SK-N-SH (cell line): ENCODE measurements at regions not wholly inside any gene's neighbourhood (a gene's known extent, or its start where the extent isn't known, plus 50 kb on each side); places are given as distances from the start of the nearest gene placed in this dataset.

Source experiments
- CTCF ChIA-PET: fragments of 300-600, 350-600 bp; formaldehyde crosslinking; extraction: SDS; loops from one replicate; lab custom pipeline; 2021; lab: Yijun Ruan, JAX
- POLR2A ChIA-PET: fragments of 350-600 bp; sonication (Branson Sonifier 250); formaldehyde crosslinking; extraction: SDS; loops from one replicate; lab custom pipeline; 2020; ENCODE audit warnings: antibody characterized with exemption, inconsistent platforms; lab: Yijun Ruan, JAX
- DNase-seq: peaks from one replicate; pipeline ENCODE4 v3.0.0; 2012
- H2AFZ ChIP-seq: fragments of 200-600 bp; sonication (generic); 2 replicates; pipeline ENCODE4 v1.8.1; 2016; ENCODE audit warnings: antibody characterized with exemption, mild to moderate bottlenecking, low read depth
- H3F3A ChIP-seq: fragments of 200-600 bp; sonication (generic); replicated peaks from 2 replicates; pipeline ENCODE3; 2016; ENCODE audit warnings: antibody characterized with exemption, mild to moderate bottlenecking; ENCODE audit not compliant: insufficient read depth
- H3K27ac ChIP-seq, 2 experiments: fragments of 200-500 bp in 1 of 2; fragments of 200-600 bp in 1 of 2; sonication (Bioruptor generic) in 1 of 2; sonication (generic), shearing (Covaris generic) in 1 of 2; 2 replicates each; pipeline versions ENCODE4 v1.5.1 to v1.6.1; 2014 to 2016; ENCODE audit warnings: low read depth in 2 of 2, inconsistent platforms in 1 of 2, low read length in 1 of 2, mild to moderate bottlenecking in 1 of 2, mixed read lengths in 1 of 2
- H3K27me3 ChIP-seq: fragments of 200-600 bp; sonication (generic), shearing (Covaris generic); 2 replicates; pipeline ENCODE4 v1.6.1; 2016; ENCODE audit warnings: mixed run types; ENCODE audit not compliant: insufficient read depth
- H3K36me3 ChIP-seq, 2 experiments: fragments of 200-500 bp in 1 of 2; fragments of 200-600 bp in 1 of 2; sonication (Bioruptor generic) in 1 of 2; sonication (generic) in 1 of 2; replicated peaks in 1 of 2; 2 replicates each; pipeline versions ENCODE3 to v1.5.1; 2014 to 2016; ENCODE audit warnings: low read length in 1 of 2, mild to moderate bottlenecking in 1 of 2; ENCODE audit not compliant: insufficient read depth in 2 of 2, control insufficient read depth in 1 of 2
- H3K4me1 ChIP-seq, 2 experiments: fragments of 200-500 bp in 1 of 2; fragments of 200-600 bp in 1 of 2; sonication (Bioruptor generic) in 1 of 2; sonication (generic), shearing (Covaris generic) in 1 of 2; 2 replicates each; pipeline versions ENCODE4 v1.5.1 to v1.6.1; 2014 to 2016; ENCODE audit warnings: low read depth in 1 of 2, low read length in 1 of 2, mixed run types in 1 of 2; ENCODE audit not compliant: insufficient read depth in 2 of 2, control insufficient read depth in 1 of 2
- H3K4me2 ChIP-seq: fragments of 200-600 bp; sonication (generic), shearing (Covaris generic); 2 replicates; pipeline ENCODE4 v1.6.1; 2017; ENCODE audit warnings: mixed run types
- H3K4me3 ChIP-seq, 2 experiments: fragments of 200-500 bp in 1 of 2; fragments of 200-600 bp in 1 of 2; sonication (Bioruptor generic) in 1 of 2; sonication (generic), shearing (Covaris generic) in 1 of 2; 2 replicates each; pipeline versions ENCODE4 v1.5.1 to v1.8.1; 2014 to 2016; ENCODE audit warnings: low read depth in 2 of 2, inconsistent platforms in 1 of 2, low read length in 1 of 2, mild to moderate bottlenecking in 1 of 2, mixed read lengths in 1 of 2, moderate library complexity in 1 of 2
- H3K79me2 ChIP-seq: fragments of 200-600 bp; sonication (generic); 2 replicates; pipeline ENCODE4 v1.8.1; 2017; ENCODE audit warnings: mild to moderate bottlenecking; ENCODE audit not compliant: insufficient read depth
- H3K9ac ChIP-seq: fragments of 200-600 bp; sonication (generic); 2 replicates; pipeline ENCODE4 v1.6.1; 2017; ENCODE audit warnings: mixed run types
- H3K9me2 ChIP-seq: fragments of 200-600 bp; sonication (generic); 2 replicates; pipeline ENCODE4 v1.6.1; 2017; ENCODE audit warnings: mixed run types
- H3K9me3 ChIP-seq: fragments of 200-600 bp; sonication (generic); 2 replicates; pipeline ENCODE4 v1.6.1; 2017; ENCODE audit warnings: mixed run types, mild to moderate bottlenecking, moderate library complexity
- H4K20me1 ChIP-seq: fragments of 200-600 bp; sonication (generic); 2 replicates; pipeline ENCODE4 v1.6.1; 2017; ENCODE audit warnings: mild to moderate bottlenecking, mixed run types; ENCODE audit not compliant: insufficient read depth
- CTCF ChIP-seq: fragments of 200-600 bp; sonication (generic); IDR thresholded peaks from 2 replicates; pipeline ENCODE4 v1.6.1; 2017; ENCODE audit warnings: antibody characterized with exemption, mild to moderate bottlenecking, moderate library complexity
- EP300 ChIP-seq, 2 experiments: IDR thresholded peaks; 2 replicates each; pipeline versions ENCODE4 v1.4.0 to v1.6.1; 2012; ENCODE audit warnings: borderline replicate concordance in 1 of 2, low read depth in 1 of 2, low read length in 1 of 2
- FOSL2 ChIP-seq: IDR thresholded peaks from 2 replicates; pipeline ENCODE4 v1.4.0; 2012; ENCODE audit warnings: low read depth, mild to moderate bottlenecking, moderate library complexity, borderline replicate concordance
- GATA2 ChIP-seq: sonication (generic); formaldehyde crosslinking; IDR thresholded peaks from 2 replicates; pipeline ENCODE4 v1.5.0; 2020; ENCODE audit warnings: mild to moderate bottlenecking, missing genetic modification reagents
- MAX ChIP-seq: IDR thresholded peaks from 2 replicates; pipeline ENCODE4 v1.4.0; 2012; ENCODE audit warnings: low read depth
- MXI1 ChIP-seq: IDR thresholded peaks from 2 replicates; pipeline ENCODE4 v1.6.1; 2012; ENCODE audit warnings: mild to moderate bottlenecking, low read depth, low read length, improper control_type of control experiment
- NFIC ChIP-seq: IDR thresholded peaks from 2 replicates; pipeline ENCODE4 v1.4.0; 2012; ENCODE audit warnings: borderline replicate concordance
- NRF1 ChIP-seq: IDR thresholded peaks from 2 replicates; pipeline ENCODE4 v1.6.1; 2012; ENCODE audit warnings: low read depth, mild to moderate bottlenecking, low read length
- PBX3 ChIP-seq: IDR thresholded peaks from 2 replicates; pipeline ENCODE4; 2012
- RCOR1 ChIP-seq: fragments of 150-350 bp; IDR thresholded peaks from 2 replicates; pipeline ENCODE4 v1.6.1; 2017; ENCODE audit warnings: antibody characterized with exemption, low read length
- REST ChIP-seq: IDR thresholded peaks from 2 replicates; pipeline ENCODE4 v1.6.1; 2012; ENCODE audit warnings: mild to moderate bottlenecking, low read depth, low read length, moderate library complexity
- RFX5 ChIP-seq: IDR thresholded peaks from 2 replicates; pipeline ENCODE4 v1.6.1; 2012; ENCODE audit warnings: mild to moderate bottlenecking, improper control_type of control experiment, low read length
- RXRA ChIP-seq: IDR thresholded peaks from 2 replicates; pipeline ENCODE4 v1.4.0; 2012; ENCODE audit warnings: low read depth, mild to moderate bottlenecking, borderline replicate concordance
- SIN3A ChIP-seq: IDR thresholded peaks from 2 replicates; pipeline ENCODE4 v1.6.1; 2012; ENCODE audit warnings: low read depth, mild to moderate bottlenecking, low read length, moderate library complexity, borderline replicate concordance
- TEAD4 ChIP-seq: IDR thresholded peaks from 2 replicates; pipeline ENCODE4 v1.4.0; 2012; ENCODE audit warnings: mild to moderate bottlenecking, borderline replicate concordance; ENCODE audit not compliant: insufficient read depth
- USF1 ChIP-seq: IDR thresholded peaks from 2 replicates; pipeline ENCODE4 v1.4.0; 2012; ENCODE audit warnings: low read depth, borderline replicate concordance
- USF2 ChIP-seq: fragments of 150-350 bp; IDR thresholded peaks from 2 replicates; pipeline ENCODE4 v1.6.1; 2017; ENCODE audit warnings: antibody characterized with exemption, low read length, low read depth, borderline replicate concordance
- WGBS: methylation state at CpG from one replicate; pipeline ENCODE4 v1.1.6; 2017; ENCODE audit warnings: low lambda C conversion rate; 5-methylcytosine and 5-hydroxymethylcytosine counted together

GRCh38 chr7:13027321-13027720 lies 339.9 kb downstream of the ARL4A start:
- Histone ChIP-seq H3K9me2 (no peaks in the 10 kb centered on the region), H3K27ac (no peak overlapping the region), H4K20me1 (no peaks in the 10 kb centered on the region), H3F3A (no peaks in the 10 kb centered on the region), H3K27me3 (peaks cover 5% of the 10 kb centered on the region; the same call in 1 of the 2 replicates), H2AFZ (no peak overlapping the region), H3K4me3 (no peak overlapping the region), H3K4me1 (no peaks in the 10 kb centered on the region), H3K9ac (no peak overlapping the region), H3K79me2 (no peaks in the 10 kb centered on the region), H3K9me3 (no peaks in the 10 kb centered on the region), H3K4me2 (no peak overlapping the region), H3K36me3 (no peaks in the 10 kb centered on the region)
- no peak for TF ChIP-seq USF2
- TF ChIP-seq NFIC, result no peak
- no peak for TF ChIP-seq NRF1
- no peak for TF ChIP-seq FOSL2
- no peak for TF ChIP-seq MAX
- TF ChIP-seq REST, result no peak
- no peak for TF ChIP-seq EP300 (IDR thresholded peaks at IDR 0.05; ENCODE audit: borderline replicate concordance in 1 of 2, low read depth in 1 of 2, low read length in 1 of 2)
- TF ChIP-seq TEAD4, result no peak
- TF ChIP-seq RCOR1, result no peak
- TF ChIP-seq GATA2, result no peak
- TF ChIP-seq RFX5, result no peak
- ChIA-PET CTCF (interaction anchor here (0.6 kb wide), 1 partner anchor 55 kb away, joined by 3 read pairs; no protein-coding TSS in a partner anchor), POLR2A (no interaction called here)
- WGBS, result 15% methylated on average over 2 of the region's 2 CpGs
- DNase-seq, result no peak

GRCh38 chr7:13028036-13028824 lies 340.8 kb downstream of the ARL4A start:
- TF ChIP-seq SIN3A (no peak), USF1 (no peak), MXI1 (no peak), CTCF (no peak), PBX3 (no peak), RXRA (no peak)
- TF ChIP-seq, all 33 proteins: peak for 0
- H3K9me2 ChIP-seq, result no peaks in the 10 kb centered on the region
- H3K27ac ChIP-seq, result no peak overlapping the region
- H3F3A ChIP-seq, result no peaks in the 10 kb centered on the region
- H3K4me3 ChIP-seq, result no peak overlapping the region
- no peak overlapping the region for H3K9ac ChIP-seq
- POLR2A ChIA-PET, result no interaction called here
- 14% methylated on average over 4 of the region's 4 CpGs for WGBS
- H3K4me1 ChIP-seq, result no peaks in the 10 kb centered on the region
- no peaks in the 10 kb centered on the region for H3K9me3 ChIP-seq
- H3K36me3 ChIP-seq, result no peaks in the 10 kb centered on the region
- CTCF ChIA-PET, result interaction anchor here (0.7 kb wide), 1 partner anchor 237 kb away, joined by 3 read pairs; no protein-coding TSS in a partner anchor
- no peaks in the 10 kb centered on the region for H3K79me2 ChIP-seq
- no peaks in the 10 kb centered on the region for H4K20me1 ChIP-seq
- H3K4me2 ChIP-seq, result no peak overlapping the region
- no peak for DNase-seq
- peaks cover 5% of the 10 kb centered on the region; the same call in 1 of the 2 replicates for H3K27me3 ChIP-seq
- no peak overlapping the region for H2AFZ ChIP-seq
